ENCODE measurements at regions not wholly inside any gene's neighbourhood (a gene's known extent, or its start where the extent isn't known, plus 50 kb on each side); places are given as distances from the start of the nearest gene placed in this dataset.
A peak's percentile ranks its signal among the peaks of the same experiment; 100 is the strongest.

- H3K4me3 ChIP-seq (ENCODE audit: low read length): no peak overlapping the region
- no peaks in the 10 kb centered on the region for H4K20me1 ChIP-seq (ENCODE audit: low read length)
- H3K9me3 ChIP-seq (ENCODE audit: low read length): no peaks in the 10 kb centered on the region
- no peaks in the 10 kb centered on the region for H3K36me3 ChIP-seq (ENCODE audit: low read depth, low read length)
- ChIA-PET CTCF (no interaction called here), POLR2A (ENCODE audit: unreplicated experiment) (no interaction called here)
- no peak overlapping the region for H3K9ac ChIP-seq (ENCODE audit: low read length)
- H2AFZ ChIP-seq (ENCODE audit: low read length): no peak overlapping the region
- H3K4me1 ChIP-seq (ENCODE audit: insufficient read depth, low read length): no peaks in the 10 kb centered on the region
- no peak for TF ChIP-seq EZH2phosphoT487 (IDR thresholded peaks at IDR 0.05; ENCODE audit: borderline replicate concordance, low read length)
- no peak for TF ChIP-seq CTCF (conservative IDR thresholded peaks at IDR 0.05; ENCODE audit: low read depth, low read length)
- no peak for TF ChIP-seq EZH2 (IDR thresholded peaks at IDR 0.05; ENCODE audit: low read length, unreplicated experiment)
- no peak for ATAC-seq
- H3F3A ChIP-seq (ENCODE audit: low read length, unreplicated experiment): no peaks in the 10 kb centered on the region
- no peak overlapping the region for H3K27ac ChIP-seq (ENCODE audit: low read length)
- no TSS peak for BruUV-seq (replicated peaks)
- H3K79me2 ChIP-seq (ENCODE audit: low read length): no peaks in the 10 kb centered on the region
- intact Hi-C loops (cut with micrococcal nuclease): no loop called here
- DNase-seq: no peak
- no peak overlapping the region for H3K4me2 ChIP-seq (ENCODE audit: low read length)
- H3K9me2 ChIP-seq (replicated peaks; ENCODE audit: low read length): no peaks in the 10 kb centered on the region
- H3K27me3 ChIP-seq (ENCODE audit: low read length): no peaks in the 10 kb centered on the region
Measured at GRCh38 chr4:135732448-135732847, 1530.9 kb upstream of the PABPC4L start.

- H3K9me3 ChIP-seq (ENCODE audit: low read length): no peaks in the 10 kb centered on the region
- H3K9me2 ChIP-seq (replicated peaks; ENCODE audit: low read length): no peaks in the 10 kb centered on the region
- no peaks in the 10 kb centered on the region for H3K27me3 ChIP-seq (ENCODE audit: low read length)
- no peaks in the 10 kb centered on the region for H4K20me1 ChIP-seq (ENCODE audit: low read length)
- no peaks in the 10 kb centered on the region for H3K36me3 ChIP-seq (ENCODE audit: low read depth, low read length)
- no peak overlapping the region for H3K4me2 ChIP-seq (ENCODE audit: low read length)
- H2AFZ ChIP-seq (ENCODE audit: low read length): no peak overlapping the region
- DNase-seq (no peak), ATAC-seq (no peak)
- H3K4me1 ChIP-seq (ENCODE audit: insufficient read depth, low read length): no peaks in the 10 kb centered on the region
- CTCF ChIA-PET: no interaction called here
- no peaks in the 10 kb centered on the region for H3F3A ChIP-seq (ENCODE audit: low read length, unreplicated experiment)
- POLR2A ChIA-PET (ENCODE audit: unreplicated experiment): no interaction called here
- intact Hi-C loops (cut with micrococcal nuclease): no loop called here
- TF ChIP-seq EZH2 (IDR thresholded peaks at IDR 0.05; ENCODE audit: low read length, unreplicated experiment) (no peak), CTCF (conservative IDR thresholded peaks at IDR 0.05; ENCODE audit: low read depth, low read length) (no peak), EZH2phosphoT487 (IDR thresholded peaks at IDR 0.05; ENCODE audit: borderline replicate concordance, low read length) (no peak)
- H3K9ac ChIP-seq (ENCODE audit: low read length): no peak overlapping the region
- H3K27ac ChIP-seq (ENCODE audit: low read length): no peak overlapping the region
- H3K4me3 ChIP-seq (ENCODE audit: low read length): no peak overlapping the region
- H3K79me2 ChIP-seq (ENCODE audit: low read length): no peaks in the 10 kb centered on the region
- no TSS peak for BruUV-seq (replicated peaks)
Measured at GRCh38 chr4:135731682-135732081, 1530.1 kb upstream of the PABPC4L start.

- no peaks in the 10 kb centered on the region for H3K79me2 ChIP-seq (ENCODE audit: low read length)
- no peaks in the 10 kb centered on the region for H3K9me3 ChIP-seq (ENCODE audit: low read length)
- CTCF ChIA-PET: no interaction called here
- peak overlapping the region; percentile 62 for H3K9ac ChIP-seq (ENCODE audit: low read length)
- peak overlapping the region; percentile 52 for H3K4me2 ChIP-seq (ENCODE audit: low read length)
- H2AFZ ChIP-seq (ENCODE audit: low read length): 0 out of 2 replicates have a peak overlapping the region, but pooled peaks have one; percentile 7
- TF ChIP-seq EZH2 (IDR thresholded peaks at IDR 0.05; ENCODE audit: low read length, unreplicated experiment): no peak
- no peak for TF ChIP-seq CTCF (conservative IDR thresholded peaks at IDR 0.05; ENCODE audit: low read depth, low read length)
- TF ChIP-seq EZH2phosphoT487 (IDR thresholded peaks at IDR 0.05; ENCODE audit: borderline replicate concordance, low read length): no peak
- H3K9me2 ChIP-seq (replicated peaks; ENCODE audit: low read length): no peaks in the 10 kb centered on the region
- POLR2A ChIA-PET (ENCODE audit: unreplicated experiment): no interaction called here
- peak; percentile 69 for ATAC-seq
- H3F3A ChIP-seq (ENCODE audit: low read length, unreplicated experiment): no peaks in the 10 kb centered on the region
- peak overlapping the region; percentile 3; the same call in 1 of the 2 replicates for H3K4me3 ChIP-seq (ENCODE audit: low read length)
- no peaks in the 10 kb centered on the region for H3K36me3 ChIP-seq (ENCODE audit: low read depth, low read length)
- DNase-seq: peak; percentile 64
- peak overlapping the region; percentile 96 for H3K27ac ChIP-seq (ENCODE audit: low read length)
- intact Hi-C loops (cut with micrococcal nuclease): loop anchor here (1.0 kb wide), 2 partner anchors 19 to 203 kb away; no protein-coding TSS in a partner anchor
- H3K27me3 ChIP-seq (ENCODE audit: low read length): no peaks in the 10 kb centered on the region
- H3K4me1 ChIP-seq (ENCODE audit: insufficient read depth, low read length): peaks cover 19% of the 10 kb centered on the region
- no TSS peak for BruUV-seq (replicated peaks)
- no peaks in the 10 kb centered on the region for H4K20me1 ChIP-seq (ENCODE audit: low read length)
Measured at GRCh38 chr4:135724421-135724820, 1522.8 kb upstream of the PABPC4L start.
